GM12874 (cell line): ENCODE measurements at regions not wholly inside any gene's neighbourhood (a gene's known extent, or its start where the extent isn't known, plus 50 kb on each side); places are given as distances from the start of the nearest gene placed in this dataset.

Experiments used
- CTCF ChIP-seq: IDR thresholded peaks from 2 replicates; pipeline ENCODE4 v1.5.1; 2011; ENCODE audit warnings: low read depth, mild to moderate bottlenecking, control low read depth, low read length, moderate library complexity; ENCODE audit not compliant: insufficient read depth

- TF ChIP-seq CTCF: no peak
Observed at GRCh38 chr5:168014433-168015123, 276.9 kb upstream of the WWC1 start.

GRCh38 chr5:168015506-168015905 is 275.9 kb upstream of the WWC1 start:
- TF ChIP-seq CTCF: no peak

DNA sequence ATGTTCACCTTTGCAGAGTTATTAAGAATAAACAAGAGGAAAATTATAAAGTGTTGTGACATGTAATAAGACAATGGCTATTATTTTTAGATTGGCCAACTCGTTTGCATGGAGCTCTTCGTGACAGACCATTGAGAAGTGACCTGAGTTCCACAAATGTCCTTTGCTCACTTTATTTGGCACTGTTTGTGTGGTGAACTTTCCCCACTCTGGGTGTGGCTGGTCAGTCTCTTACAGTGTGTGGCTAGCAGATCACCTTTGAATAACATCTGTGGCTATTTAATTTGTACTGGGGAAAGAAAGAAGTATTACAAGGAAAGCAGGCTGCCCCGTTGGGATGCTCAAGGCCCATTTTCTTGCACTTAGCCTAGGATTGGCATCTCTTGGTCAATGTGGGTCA is 274.1 kb upstream of the WWC1 start:
- no peak for TF ChIP-seq CTCF

- TF ChIP-seq CTCF: no peak
Observed at GRCh38 chr5:168019143-168019542, 272.3 kb upstream of the WWC1 start.

- no peak for TF ChIP-seq CTCF
Observed at GRCh38 chr5:168020542-168021294, 270.7 kb upstream of the WWC1 start.

DNA sequence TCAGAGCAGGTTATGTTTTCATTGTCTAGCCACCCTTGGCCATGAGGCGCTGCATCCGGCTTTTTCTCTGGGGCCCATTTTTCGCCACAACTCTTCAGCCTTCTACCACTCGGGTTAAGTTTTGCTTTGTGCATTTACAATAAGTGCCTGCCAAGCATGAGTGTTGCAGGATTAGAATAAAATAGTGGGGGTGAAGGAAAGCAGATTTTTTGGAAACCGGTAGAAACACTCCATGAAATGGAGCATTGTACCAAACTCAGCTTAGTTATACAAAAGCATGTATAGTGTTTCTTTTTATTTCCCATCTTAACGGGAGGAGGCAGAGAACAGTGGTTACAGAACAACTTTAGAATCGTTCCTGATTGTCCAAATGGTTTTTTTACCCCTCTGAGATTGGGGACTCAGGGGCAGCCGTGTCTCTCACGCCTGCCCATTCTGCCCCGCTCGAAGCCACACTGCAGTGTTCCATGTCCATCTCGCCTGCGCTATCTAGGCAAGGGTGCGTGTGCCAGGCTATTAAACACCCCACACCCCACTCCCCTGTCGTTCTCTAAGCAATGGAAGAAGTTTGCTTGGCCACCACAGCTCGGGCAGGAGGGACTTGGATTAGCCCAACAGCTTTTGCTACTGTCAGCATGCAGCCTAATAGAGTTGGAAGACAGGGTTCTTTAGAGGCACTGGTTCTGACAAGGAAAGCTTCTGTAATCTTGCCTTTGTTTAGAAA is 268.8 kb upstream of the WWC1 start:
- TF ChIP-seq CTCF: no peak

DNA sequence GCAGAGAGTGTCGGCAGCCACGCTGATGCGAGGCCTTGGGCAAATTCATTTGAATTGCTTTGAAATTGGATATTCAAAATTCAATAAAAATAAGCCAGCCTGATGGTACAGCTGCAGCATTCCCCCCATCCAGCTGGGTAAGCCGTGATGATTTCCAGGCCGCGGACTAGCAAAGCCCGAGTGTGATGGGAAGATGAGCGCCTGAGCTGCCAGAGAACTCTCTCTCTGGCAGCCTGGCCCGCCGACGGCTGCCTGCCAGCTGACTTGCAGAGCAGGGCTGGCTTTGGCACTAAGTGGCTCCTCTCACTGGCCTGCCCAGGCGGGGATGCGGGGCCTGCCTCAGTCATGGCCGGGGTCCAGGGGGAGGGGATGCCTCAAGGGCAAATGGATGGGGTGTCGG is 268.3 kb upstream of the WWC1 start:
- TF ChIP-seq CTCF: no peak
